ENCODE measurements at regions not wholly inside any gene's neighbourhood (a gene's known extent, or its start where the extent isn't known, plus 50 kb on each side); places are given as distances from the start of the nearest gene placed in this dataset.
"Not testable (repeated sequence)": the region's sequence is repeated elsewhere in the genome, so short reads cannot be mapped to it uniquely, and the experiment has no call there.

DNA sequence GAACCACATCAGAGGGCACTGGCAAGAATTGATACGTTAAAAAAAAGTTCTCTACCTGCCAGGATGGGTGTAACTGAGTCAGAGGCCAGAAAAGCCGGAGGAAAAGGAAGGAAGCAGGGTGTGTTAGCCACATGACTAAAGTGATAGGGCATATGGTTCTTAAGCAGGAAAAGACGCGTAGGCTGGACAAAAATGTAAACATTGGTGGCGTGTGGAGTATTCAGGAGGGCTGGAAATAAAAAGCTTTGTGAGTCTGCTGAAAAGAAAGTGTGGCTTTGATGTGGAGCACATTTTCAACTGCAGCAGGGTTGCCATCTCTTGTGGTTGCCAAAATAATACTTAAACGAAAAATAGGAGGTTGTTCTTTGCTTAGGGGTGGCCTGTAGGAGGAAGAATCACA, 186.5 kb upstream of the RPL34 start:
- FAIRE-seq (no peak), DNase-seq (ENCODE audit: low read depth, low spot score) (no peak)
- CTCF ChIA-PET: no interaction called here
- H3K4me1 ChIP-seq (ENCODE audit: control insufficient read depth, extremely low read depth, insufficient read depth, low read length): no peaks in the 10 kb centered on the region
- no peak overlapping the region for H2AFZ ChIP-seq (ENCODE audit: low read depth, low read length)
- no peaks in the 10 kb centered on the region for H3K27me3 ChIP-seq (ENCODE audit: control insufficient read depth in 2 of 2, insufficient read depth in 2 of 2, low read length in 2 of 2)
- intact Hi-C loops (cut with micrococcal nuclease) (no loop called here), dilution Hi-C loops (cut with MboI; ENCODE audit: extremely low pct_ligation_motif_present, low sequenced_read_pairs) (no loop called here)
- no peak overlapping the region for H3K4me3 ChIP-seq (replicated peaks in 1 of 3; ENCODE audit: insufficient read depth in 1 of 3, low read depth in 1 of 3, low read length in 3 of 3)
- H3K36me3 ChIP-seq (ENCODE audit: control insufficient read depth in 2 of 2, extremely low read depth in 1 of 2, insufficient read depth in 2 of 2, low read length in 2 of 2): no peaks in the 10 kb centered on the region
- no peak overlapping the region for H3K27ac ChIP-seq (ENCODE audit: insufficient read depth, low read depth, low read length)
- TF ChIP-seq POLR2A (IDR thresholded peaks at IDR 0.05; ENCODE audit: low read depth, low read length): no peak
- TF ChIP-seq CTCF (IDR thresholded peaks at IDR 0.05; ENCODE audit: extremely low read depth in 1 of 2, insufficient read depth in 1 of 2, low read depth in 1 of 2, low read length in 2 of 2): no peak
- no peak for TF ChIP-seq MYC (IDR thresholded peaks at IDR 0.05; ENCODE audit: low read depth, low read length)
- no peak for TF ChIP-seq GATA2 (IDR thresholded peaks at IDR 0.05; ENCODE audit: insufficient read depth, insufficient read length, low read depth, low read length)
- TF ChIP-seq EZH2 (IDR thresholded peaks at IDR 0.05; ENCODE audit: borderline replicate concordance, low read depth, low read length, severe bottlenecking): no peak
- no peak for TF ChIP-seq JUN (IDR thresholded peaks at IDR 0.05; ENCODE audit: borderline replicate concordance, insufficient read depth, insufficient read length, low read depth)
- no TSS peak for BruUV-seq (replicated peaks)
- H3K9me3 ChIP-seq (replicated peaks; ENCODE audit: control insufficient read depth, insufficient read depth, low read length): no peaks in the 10 kb centered on the region
- no peaks in the 10 kb centered on the region for H4K20me1 ChIP-seq (replicated peaks; ENCODE audit: control insufficient read depth, extremely low read depth, insufficient read depth, low read length)
- no peaks in the 10 kb centered on the region for H3K9me1 ChIP-seq (replicated peaks; ENCODE audit: control insufficient read depth, extremely low read depth, insufficient read depth, low read length)
- no peaks in the 10 kb centered on the region for H3K79me2 ChIP-seq (ENCODE audit: control insufficient read depth, insufficient read depth, low read length)
- H3K9ac ChIP-seq (replicated peaks; ENCODE audit: extremely low read depth, insufficient read depth, low read length): no peak overlapping the region
- H3K4me2 ChIP-seq (ENCODE audit: insufficient read depth, low read length): no peak overlapping the region
- POLR2A ChIA-PET: no interaction called here

GRCh38 chr4:108433394-108433793, 187.0 kb upstream of the RPL34 start:
- H3K27ac ChIP-seq (ENCODE audit: insufficient read depth, low read depth, low read length); BruUV-seq (replicated peaks); H3K4me3 ChIP-seq (replicated peaks in 1 of 3; ENCODE audit: insufficient read depth in 1 of 3, low read depth in 1 of 3, low read length in 3 of 3); dilution Hi-C loops (cut with MboI; ENCODE audit: extremely low pct_ligation_motif_present, low sequenced_read_pairs); DNase-seq (ENCODE audit: low read depth, low spot score); H4K20me1 ChIP-seq (replicated peaks; ENCODE audit: control insufficient read depth, extremely low read depth, insufficient read depth, low read length); H3K36me3 ChIP-seq (ENCODE audit: control insufficient read depth in 2 of 2, extremely low read depth in 1 of 2, insufficient read depth in 2 of 2, low read length in 2 of 2); FAIRE-seq; H3K9ac ChIP-seq (replicated peaks; ENCODE audit: extremely low read depth, insufficient read depth, low read length); H3K4me2 ChIP-seq (ENCODE audit: insufficient read depth, low read length); H3K9me3 ChIP-seq (replicated peaks; ENCODE audit: control insufficient read depth, insufficient read depth, low read length); CTCF ChIA-PET; H3K27me3 ChIP-seq (ENCODE audit: control insufficient read depth in 2 of 2, insufficient read depth in 2 of 2, low read length in 2 of 2); H3K79me2 ChIP-seq (ENCODE audit: control insufficient read depth, insufficient read depth, low read length); H2AFZ ChIP-seq (ENCODE audit: low read depth, low read length); intact Hi-C loops (cut with micrococcal nuclease); POLR2A ChIA-PET; H3K4me1 ChIP-seq (ENCODE audit: control insufficient read depth, extremely low read depth, insufficient read depth, low read length); H3K9me1 ChIP-seq (replicated peaks; ENCODE audit: control insufficient read depth, extremely low read depth, insufficient read depth, low read length): not testable (repeated sequence)

Data from endothelial cell of umbilical vein (primary cell).